Thymus (tissue), 11 donors: ENCODE measurements at regions not wholly inside any gene's neighbourhood (a gene's known extent, or its start where the extent isn't known, plus 50 kb on each side); places are given as distances from the start of the nearest gene placed in this dataset.

Experiments
- DNase-seq, 9 donors: peaks; one replicate each; pipeline ENCODE4 v3.0.0-alpha.2; 2013; ENCODE audit warnings: low spot score in 9 of 9, low read depth in 6 of 9, missing footprints in 1 of 9
- H3K27ac ChIP-seq, 2 donors: one replicate each; pipeline ENCODE4 v1.5.1; 2013; ENCODE audit warnings: control low read depth in 1 of 2, low read depth in 1 of 2, low read length in 1 of 2, mild to moderate bottlenecking in 1 of 2, moderate library complexity in 1 of 2
- H3K27me3 ChIP-seq, 2 donors: one replicate each; pipeline ENCODE4 v1.5.1; 2013; ENCODE audit warnings: low read length in 1 of 2; ENCODE audit not compliant: control insufficient read depth in 2 of 2, insufficient read depth in 1 of 2
- H3K36me3 ChIP-seq, 2 donors: one replicate each; pipeline ENCODE4 v1.5.1; 2013; ENCODE audit warnings: low read length in 1 of 2, mild to moderate bottlenecking in 1 of 2, moderate library complexity in 1 of 2; ENCODE audit not compliant: control insufficient read depth in 2 of 2, insufficient read depth in 2 of 2
- H3K4me1 ChIP-seq, 2 donors: one replicate each; pipeline ENCODE4 v1.5.1; 2013; ENCODE audit warnings: low read length in 2 of 2; ENCODE audit not compliant: control insufficient read depth in 2 of 2, insufficient read depth in 2 of 2
- H3K4me3 ChIP-seq, 2 donors: one replicate each; pipeline ENCODE4 v1.5.1; 2013; ENCODE audit warnings: low read length in 2 of 2, control low read depth in 1 of 2, mild to moderate bottlenecking in 1 of 2
- H3K9me3 ChIP-seq, 2 donors: one replicate each; pipeline ENCODE4 v1.5.1; 2013; ENCODE audit warnings: low read length in 1 of 2, mild to moderate bottlenecking in 1 of 2; ENCODE audit not compliant: control insufficient read depth in 2 of 2, insufficient read depth in 1 of 2
- WGBS: extraction: QIAGEN DNeasy Blood & Tissue Kit; methylation state at CpG from one replicate; pipeline ENCODE4 v1.1.7; 2013; 5-methylcytosine and 5-hydroxymethylcytosine counted together
- donor health status: healthy.

DNA sequence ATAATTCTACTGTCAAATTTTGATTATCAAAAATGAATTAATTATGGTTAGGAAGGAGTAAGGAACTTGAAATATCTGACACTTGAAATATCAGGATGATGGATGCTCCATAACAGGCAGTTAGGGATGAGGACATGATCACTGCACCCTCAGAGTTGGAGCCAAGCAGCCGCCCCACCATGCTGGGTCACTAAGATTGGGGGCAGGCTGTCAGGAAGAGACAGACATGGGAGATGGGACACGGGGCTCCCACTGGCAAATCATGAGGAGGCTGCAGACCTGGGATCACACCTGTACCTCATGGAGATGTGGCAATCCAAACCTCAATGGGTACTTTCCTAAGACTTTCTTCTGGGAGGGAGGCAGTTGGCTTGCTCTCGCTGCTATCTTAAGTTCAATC lies 982.0 kb upstream of the ZEB2 start:
- no peaks in the 10 kb centered on the region for H3K4me1 ChIP-seq
- H3K27ac ChIP-seq = no peak overlapping the region
- H3K36me3 ChIP-seq = no peaks in the 10 kb centered on the region
- H3K4me3 ChIP-seq = no peak overlapping the region
- H3K27me3 ChIP-seq = no peaks in the 10 kb centered on the region
- no peak for DNase-seq
- no peaks in the 10 kb centered on the region for H3K9me3 ChIP-seq
- WGBS = 93% methylated on average over 3 of the region's 3 CpGs

DNA sequence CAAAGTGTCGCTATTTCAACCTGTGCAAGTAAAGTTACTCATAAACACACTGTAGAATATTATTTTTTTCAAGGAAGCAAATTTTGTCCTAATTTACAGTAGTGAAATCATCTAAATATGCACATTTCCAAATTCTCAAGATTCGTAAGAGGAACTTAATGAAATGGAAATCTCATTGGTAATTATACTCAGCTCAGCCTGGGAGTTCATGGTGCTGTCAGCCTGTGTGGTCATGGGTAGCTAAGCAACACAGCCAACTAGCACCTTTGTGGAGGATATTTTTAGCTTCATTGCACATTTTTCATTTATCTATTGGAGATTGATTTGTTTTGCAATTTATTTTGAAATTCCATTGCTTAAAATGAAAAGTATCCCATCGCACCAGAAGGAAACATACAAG lies 975.7 kb upstream of the ZEB2 start:
- Histone ChIP-seq H3K9me3 (no peaks in the 10 kb centered on the region), H3K27me3 (no peaks in the 10 kb centered on the region), H3K36me3 (no peaks in the 10 kb centered on the region), H3K4me3 (no peak overlapping the region), H3K4me1 (no peaks in the 10 kb centered on the region), H3K27ac (no peak overlapping the region)
- DNase-seq = no peak
- 97% methylated on average over 3 of the region's 3 CpGs for WGBS

DNA sequence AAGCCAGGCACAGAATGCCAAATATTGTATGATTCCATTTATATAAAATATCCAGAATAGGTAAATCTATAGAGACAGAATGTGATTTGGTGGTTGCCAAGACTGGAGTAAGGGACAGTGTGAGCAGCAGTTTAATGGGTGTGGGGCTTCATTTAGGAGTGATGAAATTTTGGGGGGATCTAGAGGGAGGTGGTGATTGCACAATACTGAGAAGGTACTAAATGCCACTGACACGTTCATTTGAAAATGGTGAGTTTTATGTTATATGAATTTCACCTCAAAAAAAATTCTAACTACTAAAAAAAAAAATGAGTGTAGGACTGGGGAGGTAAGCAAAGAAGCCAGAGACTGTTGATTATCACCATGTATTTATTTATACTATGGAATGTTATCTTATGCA lies 974.5 kb upstream of the ZEB2 start:
- WGBS = 92% methylated on average over 1 of the region's 1 CpG
- H3K4me1 ChIP-seq = no peaks in the 10 kb centered on the region
- no peak for DNase-seq

DNA sequence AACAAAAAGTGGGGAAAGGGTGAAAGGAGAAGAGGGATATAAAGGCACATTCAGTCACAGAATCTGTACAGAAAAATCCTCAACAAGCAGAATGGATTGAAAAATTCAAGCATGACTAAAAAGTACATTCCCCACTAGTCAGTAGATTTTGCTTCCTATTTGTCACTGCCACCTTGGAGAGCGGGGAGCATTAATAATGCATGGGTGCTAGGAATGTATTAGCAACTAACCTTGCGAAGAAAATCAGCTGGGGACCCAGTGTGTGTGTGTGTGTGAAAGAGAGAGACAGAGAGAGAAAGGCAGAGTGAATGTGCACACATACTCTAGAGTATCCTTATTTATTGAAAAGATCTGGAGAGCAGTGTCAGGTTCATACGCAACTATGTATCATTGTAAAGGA lies 968.7 kb upstream of the ZEB2 start:
- Histone ChIP-seq H3K4me3 (no peak overlapping the region), H3K27me3 (no peaks in the 10 kb centered on the region), H3K9me3 (no peaks in the 10 kb centered on the region), H3K4me1 (no peaks in the 10 kb centered on the region), H3K36me3 (no peaks in the 10 kb centered on the region), H3K27ac (no peak overlapping the region)
- no peak for DNase-seq
- WGBS = 98% methylated on average over 3 of the region's 3 CpGs

More for the DNA sequence above, 974.5 kb upstream of the ZEB2 start:
- no peaks in the 10 kb centered on the region for H3K9me3 ChIP-seq
- no peaks in the 10 kb centered on the region for H3K27me3 ChIP-seq
- H3K36me3 ChIP-seq = no peaks in the 10 kb centered on the region
- H3K4me3 ChIP-seq = no peak overlapping the region
- H3K27ac ChIP-seq = no peak overlapping the region

DNA sequence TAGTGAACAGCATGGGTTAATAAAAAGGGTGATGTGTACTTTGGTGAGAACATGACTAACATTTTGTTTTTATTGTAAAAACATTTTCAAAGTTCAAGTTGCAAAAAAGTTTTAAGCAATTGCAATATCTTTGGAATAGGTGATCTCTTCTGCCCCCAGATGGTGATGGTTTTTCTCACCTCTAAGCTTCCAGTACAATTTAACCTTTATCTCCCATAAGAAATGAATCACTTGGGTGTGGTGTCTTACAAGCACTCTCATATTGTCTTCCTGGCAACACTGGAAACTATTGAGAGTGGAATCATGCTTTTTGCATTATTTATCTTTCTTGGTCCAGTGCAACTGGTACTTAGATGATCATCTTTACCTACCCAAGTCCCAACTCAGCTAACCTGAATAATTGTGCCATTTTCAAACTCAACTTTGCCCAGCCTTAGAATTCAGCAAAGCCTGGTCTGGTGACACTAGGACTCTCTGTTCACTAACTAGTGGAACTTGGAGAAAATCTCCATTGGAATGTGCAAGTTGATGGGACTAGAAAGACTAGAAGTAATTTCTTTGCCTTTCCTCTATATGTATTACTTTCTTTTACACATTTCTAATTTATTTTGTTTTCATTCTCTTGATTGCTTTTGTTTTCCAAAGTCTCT lies 964.7 kb upstream of the ZEB2 start:
- DNase-seq = peak in 4 of 9 donors; percentile 4 to 41 (median 8)
- no peaks in the 10 kb centered on the region for H3K36me3 ChIP-seq
- no peak overlapping the region for H3K4me3 ChIP-seq
- H3K27me3 ChIP-seq = no peaks in the 10 kb centered on the region
- no peaks in the 10 kb centered on the region for H3K4me1 ChIP-seq
- no peak overlapping the region for H3K27ac ChIP-seq
- H3K9me3 ChIP-seq = no peaks in the 10 kb centered on the region

DNA sequence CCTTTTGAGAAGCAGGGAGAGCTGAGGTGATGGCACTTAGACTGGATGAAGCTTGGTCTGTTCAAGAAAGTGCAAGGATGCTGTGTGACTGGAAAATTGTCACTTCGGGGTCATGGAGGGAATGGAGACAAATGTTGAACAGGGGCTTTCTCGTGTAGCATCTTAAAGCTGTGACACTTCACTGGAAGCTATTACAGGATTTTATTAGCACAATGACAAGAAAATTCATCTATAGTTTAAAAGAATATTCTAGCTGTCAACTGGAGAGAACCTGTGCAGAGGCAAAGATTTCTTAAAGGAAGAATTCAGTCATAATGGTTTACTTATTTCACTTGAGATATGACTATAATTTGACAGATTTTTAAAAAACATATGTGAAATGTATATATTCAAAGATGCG lies 963.9 kb upstream of the ZEB2 start:
- Histone ChIP-seq H3K27ac (no peak overlapping the region), H3K36me3 (no peaks in the 10 kb centered on the region), H3K4me1 (no peaks in the 10 kb centered on the region), H3K9me3 (no peaks in the 10 kb centered on the region), H3K27me3 (no peaks in the 10 kb centered on the region), H3K4me3 (no peak overlapping the region)
- no peak for DNase-seq
- WGBS = 96% methylated on average over 3 of the region's 3 CpGs

DNA sequence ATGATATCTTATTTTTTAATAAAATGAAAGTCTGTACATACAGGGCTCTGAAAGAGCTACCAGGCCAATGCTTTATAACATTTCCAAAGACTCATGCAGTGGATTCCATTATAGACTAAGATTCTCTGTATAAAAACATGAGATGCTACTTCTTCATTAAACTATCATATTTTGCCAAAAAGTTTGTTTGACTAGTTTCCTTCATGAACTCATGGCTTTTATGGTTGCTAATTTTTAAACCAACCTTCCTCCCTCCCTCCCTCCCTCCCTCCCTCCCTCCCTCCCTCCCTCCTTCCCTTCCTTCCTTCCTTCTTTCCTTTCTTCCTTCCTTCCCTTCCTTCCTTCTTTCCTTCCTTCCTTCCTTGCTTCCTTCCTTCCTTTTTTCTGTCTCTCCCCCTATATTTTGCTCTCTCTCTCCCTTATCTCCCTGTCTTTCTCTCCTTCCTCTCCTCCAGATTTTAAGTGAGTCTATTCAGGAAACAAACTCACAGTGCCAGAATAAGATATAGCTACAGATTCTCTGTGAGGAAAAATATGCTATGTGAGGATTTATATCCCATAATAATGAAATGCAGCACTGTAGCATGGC lies 961.5 kb upstream of the ZEB2 start:
- Histone ChIP-seq H3K27ac (no peak overlapping the region), H3K4me3 (no peak overlapping the region), H3K9me3 (no peaks in the 10 kb centered on the region), H3K27me3 (no peaks in the 10 kb centered on the region), H3K36me3 (no peaks in the 10 kb centered on the region), H3K4me1 (no peaks in the 10 kb centered on the region)
- no peak for DNase-seq

DNA sequence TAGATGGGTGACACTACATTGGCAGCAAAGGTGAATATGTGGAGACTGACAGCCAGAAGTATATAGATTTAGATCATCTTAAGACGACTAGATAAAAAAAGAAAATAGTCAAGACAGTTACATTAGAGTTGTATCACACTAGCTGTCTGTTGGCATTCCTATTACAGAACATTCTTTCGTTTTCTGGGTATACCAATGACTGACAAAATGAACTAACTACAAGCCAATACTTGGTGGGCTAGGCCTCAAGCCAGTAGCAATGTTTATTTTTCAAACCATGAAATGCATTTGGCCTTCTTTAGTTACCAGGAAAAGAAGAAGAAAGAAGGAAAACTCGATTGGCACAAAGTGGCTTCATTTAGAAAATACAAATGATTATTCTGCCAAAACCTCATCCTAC lies 944.9 kb upstream of the ZEB2 start:
- Histone ChIP-seq H3K27me3 (no peaks in the 10 kb centered on the region), H3K9me3 (no peaks in the 10 kb centered on the region), H3K36me3 (no peaks in the 10 kb centered on the region), H3K4me3 (no peak overlapping the region), H3K4me1 (no peaks in the 10 kb centered on the region), H3K27ac (no peak overlapping the region)
- WGBS = 91% methylated on average over 3 of the region's 3 CpGs
- DNase-seq = no peak

DNA sequence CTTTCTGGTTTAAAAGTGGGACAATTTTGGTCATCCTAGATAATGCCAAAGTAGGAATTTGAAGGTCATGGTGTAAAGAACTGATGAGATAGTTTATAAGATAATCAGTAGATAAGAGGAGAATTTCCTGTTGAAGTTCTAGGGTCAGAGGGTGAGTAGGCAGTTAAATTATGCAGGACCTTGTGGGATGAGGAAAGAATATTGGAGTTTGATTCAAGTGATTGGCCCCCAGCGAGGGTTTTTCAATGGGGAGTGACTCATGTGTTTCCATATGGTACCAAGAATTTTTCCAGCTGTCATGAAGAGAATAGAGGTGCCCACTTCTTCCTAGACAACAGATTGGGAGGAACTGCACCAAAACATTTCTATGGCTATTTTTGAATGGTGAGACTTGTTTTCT lies 940.2 kb upstream of the ZEB2 start:
- H3K27ac ChIP-seq = no peak overlapping the region
- no peaks in the 10 kb centered on the region for H3K4me1 ChIP-seq
- no peaks in the 10 kb centered on the region for H3K36me3 ChIP-seq
- H3K9me3 ChIP-seq = no peaks in the 10 kb centered on the region
- no peaks in the 10 kb centered on the region for H3K27me3 ChIP-seq
- DNase-seq = no peak
- no peak overlapping the region for H3K4me3 ChIP-seq
- WGBS = 94% methylated on average over 1 of the region's 1 CpG
